Transverse colon (tissue), 4 donors: ENCODE measurements at regions not wholly inside any gene's neighbourhood (a gene's known extent, or its start where the extent isn't known, plus 50 kb on each side); places are given as distances from the start of the nearest gene placed in this dataset.

Source experiments
- POLR2A ChIP-seq: fragments of 450-650 bp; IDR thresholded peaks from one replicate; pipeline ENCODE4 v1.6.1; 2016; ENCODE audit warnings: antibody characterized with exemption, mild to moderate bottlenecking, moderate library complexity
- POLR2AphosphoS5 ChIP-seq, 3 donors: sonication (generic); formaldehyde crosslinking; IDR thresholded peaks; one replicate each; pipeline ENCODE4 v1.6.1; 2016; ENCODE audit warnings: antibody characterized with exemption in 3 of 3
- TF ChIP-seq, protein P1 (sequence below), 5 experiments: fragments of 200-600 bp in 3 of 5; fragments of 450-650 bp in 2 of 5; sonication (generic) in 3 of 5; IDR thresholded peaks; 1 replicate in 2 of 5; 2 replicates in 3 of 5; pipeline ENCODE4 v1.5.1; 2016 to 2017; ENCODE audit warnings: antibody characterized with exemption in 5 of 5, inconsistent platforms in 3 of 5, mild to moderate bottlenecking in 2 of 5, moderate library complexity in 1 of 5

DNA sequence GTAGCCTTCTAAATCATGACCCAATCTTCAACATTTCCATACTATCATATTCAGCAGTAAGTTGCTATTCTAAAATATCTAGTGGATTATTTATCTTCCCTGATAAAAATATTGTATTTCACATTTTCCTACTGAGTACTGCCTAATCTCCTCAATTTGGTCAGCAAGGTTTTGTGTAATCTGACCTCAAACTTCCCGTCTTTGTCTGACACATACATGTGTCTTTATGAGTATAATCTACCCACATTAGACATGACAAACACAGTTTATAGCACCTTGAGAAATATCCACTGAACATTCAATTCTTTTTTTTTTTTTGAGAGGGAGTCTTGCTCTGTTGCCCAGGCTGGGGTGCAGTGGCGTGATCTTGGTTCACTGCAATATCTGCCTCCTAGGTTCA is 113.7 kb upstream of the LUZP2 start:
- TF ChIP-seq, protein P1, sequence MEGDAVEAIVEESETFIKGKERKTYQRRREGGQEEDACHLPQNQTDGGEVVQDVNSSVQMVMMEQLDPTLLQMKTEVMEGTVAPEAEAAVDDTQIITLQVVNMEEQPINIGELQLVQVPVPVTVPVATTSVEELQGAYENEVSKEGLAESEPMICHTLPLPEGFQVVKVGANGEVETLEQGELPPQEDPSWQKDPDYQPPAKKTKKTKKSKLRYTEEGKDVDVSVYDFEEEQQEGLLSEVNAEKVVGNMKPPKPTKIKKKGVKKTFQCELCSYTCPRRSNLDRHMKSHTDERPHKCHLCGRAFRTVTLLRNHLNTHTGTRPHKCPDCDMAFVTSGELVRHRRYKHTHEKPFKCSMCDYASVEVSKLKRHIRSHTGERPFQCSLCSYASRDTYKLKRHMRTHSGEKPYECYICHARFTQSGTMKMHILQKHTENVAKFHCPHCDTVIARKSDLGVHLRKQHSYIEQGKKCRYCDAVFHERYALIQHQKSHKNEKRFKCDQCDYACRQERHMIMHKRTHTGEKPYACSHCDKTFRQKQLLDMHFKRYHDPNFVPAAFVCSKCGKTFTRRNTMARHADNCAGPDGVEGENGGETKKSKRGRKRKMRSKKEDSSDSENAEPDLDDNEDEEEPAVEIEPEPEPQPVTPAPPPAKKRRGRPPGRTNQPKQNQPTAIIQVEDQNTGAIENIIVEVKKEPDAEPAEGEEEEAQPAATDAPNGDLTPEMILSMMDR (IDR thresholded peaks at IDR 0.05) = no peak
- TF ChIP-seq POLR2AphosphoS5 (IDR thresholded peaks at IDR 0.05) (no peak), POLR2A (no peak)
